ENCODE measurements at regions not wholly inside any gene's neighbourhood (a gene's known extent, or its start where the extent isn't known, plus 50 kb on each side); places are given as distances from the start of the nearest gene placed in this dataset.
A peak's percentile ranks its signal among the peaks of the same experiment; 100 is the strongest.
"Not testable (repeated sequence)": the region's sequence is repeated elsewhere in the genome, so short reads cannot be mapped to it uniquely, and the experiment has no call there.

DNA sequence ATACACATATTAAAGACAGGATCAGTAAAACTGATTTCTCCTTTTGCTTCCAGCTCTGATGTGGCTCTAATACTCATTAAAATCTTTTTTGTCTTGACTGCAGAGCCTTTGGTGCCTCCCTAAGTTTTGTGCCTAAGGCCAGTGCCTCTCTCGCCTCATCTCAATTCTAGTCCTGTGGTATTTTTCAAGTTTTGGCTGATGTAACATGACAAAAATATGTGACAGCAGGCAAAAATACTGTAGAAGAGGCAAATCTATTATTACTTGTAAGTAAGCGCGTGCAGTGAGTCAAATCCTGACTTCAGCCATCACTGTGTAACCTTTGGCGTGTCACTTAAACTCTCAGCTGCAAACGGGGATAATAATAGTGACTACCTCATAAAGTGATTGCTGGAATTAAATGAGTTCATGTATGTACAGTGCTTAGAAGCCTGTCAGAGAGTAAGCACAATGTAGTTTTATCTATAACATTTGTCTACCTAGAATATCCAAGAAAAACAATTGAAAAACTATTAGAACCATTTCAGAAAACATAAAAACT, 74.0 kb downstream of the MAB21L3 start:
- DNase-seq (ENCODE audit: extremely low spot score, insufficient read length, low read depth), result no peak
- no peak for FAIRE-seq

DNA sequence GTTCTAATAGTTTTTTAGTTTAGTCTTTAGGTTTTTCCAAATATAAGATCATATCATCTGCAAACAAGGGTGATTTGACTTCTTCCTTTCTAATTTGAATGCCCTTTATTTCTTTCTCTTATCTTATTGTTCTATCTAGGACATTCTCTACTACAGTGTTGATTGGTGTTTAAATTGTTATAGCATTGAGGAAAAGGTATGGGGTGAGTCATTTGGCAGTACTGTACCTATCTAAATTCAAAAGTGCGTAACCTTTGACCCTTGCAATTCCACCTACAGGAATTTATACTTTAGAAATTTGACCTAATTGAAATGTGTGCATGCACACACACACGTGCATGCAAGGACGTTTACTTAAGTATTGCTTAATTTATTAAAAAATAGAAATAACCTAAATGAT, 78.3 kb downstream of the MAB21L3 start:
- no peak for FAIRE-seq
- no peak for DNase-seq (ENCODE audit: extremely low spot score, insufficient read length, low read depth)

DNA sequence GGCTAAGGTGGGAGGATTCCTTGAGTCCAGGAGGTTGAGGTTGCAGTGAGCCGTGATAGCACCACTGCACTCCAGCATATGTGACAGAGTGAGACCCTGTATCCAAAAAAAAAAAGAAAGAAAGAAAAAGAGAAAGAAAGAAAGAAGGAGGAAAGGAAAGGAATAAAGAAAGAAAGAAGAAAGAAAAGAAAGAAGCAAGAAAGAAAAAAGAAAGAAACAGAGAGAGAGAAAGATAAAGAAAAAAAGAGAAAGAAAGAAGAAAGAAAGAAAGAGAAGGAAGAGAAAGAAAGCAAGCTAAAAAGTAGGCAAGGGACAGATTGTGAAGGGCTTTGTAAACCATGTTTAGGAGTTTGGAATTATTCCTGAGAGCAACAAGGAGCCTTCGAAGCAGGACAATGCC, 80.1 kb downstream of the MAB21L3 start:
- DNase-seq (ENCODE audit: extremely low spot score, insufficient read length, low read depth) (no peak), FAIRE-seq (no peak)

DNA sequence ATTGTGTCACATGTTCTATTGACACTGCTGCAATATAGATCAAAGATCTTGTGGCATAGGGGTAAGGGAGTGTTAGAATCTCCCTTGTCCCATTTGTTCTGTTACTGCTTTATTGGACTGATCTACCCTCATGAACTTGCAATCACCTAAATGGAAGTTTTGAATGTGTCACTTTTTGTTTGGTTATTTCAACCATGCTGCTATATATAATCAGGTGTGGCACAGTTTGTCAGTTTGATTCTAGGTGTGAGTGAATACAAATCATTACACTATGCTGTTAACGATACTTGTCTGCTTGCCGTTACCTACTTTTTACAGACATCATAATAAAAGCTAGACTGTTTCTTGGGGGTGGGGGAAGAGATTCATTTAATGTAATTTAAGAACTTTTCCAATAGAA, 82.6 kb downstream of the MAB21L3 start:
- no peak for DNase-seq (ENCODE audit: extremely low spot score, insufficient read length, low read depth)
- no peak for FAIRE-seq

DNA sequence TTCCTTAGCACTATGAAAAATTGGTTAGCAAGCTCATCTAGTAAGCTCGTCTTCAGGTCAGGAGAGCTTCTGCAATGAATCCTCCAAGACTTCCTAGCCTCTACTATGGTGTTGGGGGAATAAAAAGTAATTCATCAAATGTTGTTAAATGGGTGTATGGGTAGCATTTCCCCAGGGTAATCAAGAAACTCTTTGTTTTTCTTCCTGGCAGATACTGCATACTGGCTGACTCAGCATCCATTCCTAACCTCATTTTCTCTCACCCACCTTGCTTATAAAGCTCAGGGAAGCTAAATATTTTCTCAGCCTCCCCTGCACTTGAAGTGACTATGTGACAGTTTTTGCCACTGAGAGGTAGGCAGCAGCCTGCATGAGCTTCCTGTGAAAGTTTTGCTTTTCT, 83.4 kb downstream of the MAB21L3 start:
- DNase-seq (ENCODE audit: extremely low spot score, insufficient read length, low read depth) (no peak), FAIRE-seq (no peak)

DNA sequence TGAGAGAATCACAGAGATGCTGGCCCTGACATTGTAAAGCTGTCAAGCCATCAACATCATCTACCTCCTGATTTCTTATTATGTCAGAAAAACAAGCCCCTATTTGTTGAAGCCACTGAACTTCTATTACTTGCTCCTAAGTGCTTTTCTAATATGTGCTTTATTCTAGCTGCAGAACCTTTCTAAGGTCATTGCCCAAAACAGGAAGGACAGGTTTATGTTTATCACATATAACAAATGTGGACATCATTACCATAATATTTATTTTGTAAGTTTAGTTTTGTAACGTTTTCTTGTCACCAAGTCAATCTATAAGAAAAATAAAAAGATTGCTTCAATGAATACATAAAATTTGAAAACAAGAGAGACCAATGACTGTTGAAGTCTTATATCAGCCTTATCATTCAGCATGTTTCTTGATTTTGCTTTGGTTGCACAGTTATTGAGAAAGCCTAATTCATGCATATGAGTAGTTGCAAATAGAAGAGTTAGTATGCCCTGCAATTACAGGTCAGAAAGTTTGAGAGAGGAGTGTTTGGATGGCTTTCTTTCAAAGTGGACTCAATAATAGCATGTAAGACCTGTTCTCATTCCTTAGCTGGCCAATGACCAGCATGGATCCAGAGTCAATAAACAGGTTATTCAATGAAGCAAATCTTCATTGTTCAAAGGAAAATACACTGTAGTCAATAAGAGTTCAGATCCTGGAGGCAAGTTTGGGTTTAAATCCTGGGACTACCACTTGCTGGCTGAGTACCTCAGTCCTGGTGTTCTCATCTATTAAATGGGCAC, 84.1 kb downstream of the MAB21L3 start:
- FAIRE-seq, result no peak
- DNase-seq (ENCODE audit: extremely low spot score, insufficient read length, low read depth), result no peak

DNA sequence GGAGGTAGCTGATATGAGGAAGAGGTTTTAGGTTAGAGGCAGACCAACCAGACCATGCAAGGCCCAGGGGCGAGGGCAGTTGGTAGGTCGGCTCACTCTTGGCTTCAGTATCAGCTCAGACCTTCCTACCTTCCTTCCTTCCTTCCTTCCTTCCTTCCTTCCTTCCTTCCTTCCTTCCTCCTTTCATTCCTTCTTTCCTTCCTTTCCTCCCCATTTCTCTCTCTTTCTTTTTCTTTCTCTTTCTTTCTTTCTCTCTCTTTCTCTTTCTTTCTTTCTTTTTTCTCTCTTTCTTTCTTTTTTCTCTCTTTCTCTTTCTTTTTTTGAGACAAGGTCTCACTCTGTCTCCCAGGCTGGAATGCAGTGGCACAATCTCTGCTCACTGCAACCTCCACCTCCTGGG, 89.1 kb downstream of the MAB21L3 start:
- not testable (repeated sequence) for DNase-seq (ENCODE audit: extremely low spot score, insufficient read length, low read depth); FAIRE-seq

DNA sequence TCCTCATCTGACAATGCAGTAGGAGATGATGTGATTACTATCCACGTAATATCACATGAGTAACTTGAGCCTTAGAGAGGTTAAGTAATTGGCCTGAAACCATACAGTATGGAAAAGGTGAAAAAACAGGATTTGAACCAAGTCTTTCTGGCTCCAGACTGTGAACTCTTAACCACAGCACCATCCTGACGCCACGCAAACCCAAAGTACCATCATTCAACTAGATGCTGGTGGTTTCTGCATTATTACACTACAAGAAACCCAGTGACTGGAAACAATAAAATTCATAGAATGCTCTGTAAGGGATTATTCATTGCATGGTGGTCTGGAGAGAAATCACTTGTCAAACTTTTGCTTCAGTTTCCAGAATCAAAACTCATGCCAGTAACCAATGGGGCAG, 90.7 kb downstream of the MAB21L3 start:
- DNase-seq (ENCODE audit: extremely low spot score, insufficient read length, low read depth) (no peak), FAIRE-seq (no peak)

DNA sequence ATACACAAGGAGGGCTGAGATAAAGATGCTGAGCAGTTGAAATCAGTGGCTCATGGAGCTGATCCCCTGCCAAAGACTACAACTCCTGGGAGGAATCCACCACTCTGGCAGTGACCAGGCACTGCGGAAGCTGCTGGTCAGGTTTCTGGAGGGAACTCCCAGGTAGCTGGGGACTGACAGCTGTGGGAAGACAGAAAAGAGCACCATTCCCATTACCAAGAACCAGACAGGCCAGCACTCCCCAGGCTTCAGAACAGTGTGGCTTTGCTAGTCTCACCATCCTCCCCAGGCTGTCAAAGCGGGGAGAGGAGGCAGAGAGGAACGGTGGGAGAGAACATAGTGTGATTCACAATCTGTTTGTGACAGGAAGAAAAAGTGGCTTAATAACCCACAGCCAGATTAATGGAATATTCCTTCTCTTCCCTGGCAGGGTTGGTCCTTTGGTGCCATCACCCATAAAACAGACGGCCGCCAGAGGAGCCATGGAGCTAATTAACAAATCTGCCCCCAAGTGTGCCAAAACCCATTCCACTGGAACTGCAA, 92.1 kb downstream of the MAB21L3 start:
- DNase-seq (ENCODE audit: extremely low spot score, insufficient read length, low read depth) (no peak), FAIRE-seq (no peak)

DNA sequence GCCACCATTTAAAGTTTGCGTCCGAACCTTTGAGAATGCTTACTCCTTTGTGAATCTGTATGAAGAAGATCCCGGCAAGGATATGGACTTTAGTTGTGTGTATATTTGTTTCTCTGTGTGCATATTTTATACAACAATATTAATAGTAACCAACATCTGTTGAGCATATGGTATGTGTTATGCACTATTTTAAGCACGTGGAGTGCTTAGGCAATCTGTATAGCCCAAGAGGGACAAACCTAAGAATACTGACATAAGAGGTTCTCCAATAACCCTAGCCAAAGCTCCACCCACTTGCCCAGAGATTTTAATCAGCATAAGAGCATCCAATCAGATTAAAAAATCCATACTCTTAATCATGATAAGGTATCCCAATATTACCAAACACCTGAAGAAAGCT, 92.7 kb downstream of the MAB21L3 start:
- DNase-seq (ENCODE audit: extremely low spot score, insufficient read length, low read depth) (no peak), FAIRE-seq (no peak)

DNA sequence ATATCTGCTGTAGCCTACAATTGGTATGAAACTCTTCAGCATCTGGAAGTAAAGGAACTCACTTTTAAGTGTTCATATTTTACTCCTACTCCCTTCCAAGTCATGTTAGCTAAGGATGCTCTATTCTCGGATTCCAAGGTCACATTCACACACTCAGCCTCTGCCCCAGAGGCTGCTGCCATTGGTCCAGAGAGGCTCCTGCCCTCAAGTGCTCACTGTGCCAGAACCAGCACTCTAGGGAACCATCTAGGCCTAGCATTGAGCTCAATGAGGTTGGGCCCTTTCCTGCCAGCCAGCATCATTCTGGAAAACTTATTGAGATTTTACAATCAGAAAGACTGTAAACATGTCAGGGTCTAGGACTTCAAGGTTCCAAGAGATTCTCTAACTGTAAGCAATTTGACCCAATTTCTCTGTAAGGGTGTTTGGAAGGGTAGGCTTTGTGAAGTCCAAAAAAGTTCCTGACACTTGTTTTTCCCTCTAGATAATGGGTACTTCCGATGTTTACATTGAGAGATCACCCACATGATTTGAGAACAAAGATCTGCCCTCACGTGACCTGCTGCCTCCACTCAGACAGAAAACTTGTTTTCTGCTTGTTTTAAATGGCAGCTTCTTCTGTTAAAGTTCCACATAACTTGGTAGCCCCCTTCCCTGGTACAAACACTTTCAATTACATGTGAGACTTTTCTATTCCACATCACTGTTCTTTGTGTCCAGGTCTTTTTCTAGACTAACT, 94.9 kb downstream of the MAB21L3 start:
- no peak for FAIRE-seq
- DNase-seq (ENCODE audit: extremely low spot score, insufficient read length, low read depth), result no peak

DNA sequence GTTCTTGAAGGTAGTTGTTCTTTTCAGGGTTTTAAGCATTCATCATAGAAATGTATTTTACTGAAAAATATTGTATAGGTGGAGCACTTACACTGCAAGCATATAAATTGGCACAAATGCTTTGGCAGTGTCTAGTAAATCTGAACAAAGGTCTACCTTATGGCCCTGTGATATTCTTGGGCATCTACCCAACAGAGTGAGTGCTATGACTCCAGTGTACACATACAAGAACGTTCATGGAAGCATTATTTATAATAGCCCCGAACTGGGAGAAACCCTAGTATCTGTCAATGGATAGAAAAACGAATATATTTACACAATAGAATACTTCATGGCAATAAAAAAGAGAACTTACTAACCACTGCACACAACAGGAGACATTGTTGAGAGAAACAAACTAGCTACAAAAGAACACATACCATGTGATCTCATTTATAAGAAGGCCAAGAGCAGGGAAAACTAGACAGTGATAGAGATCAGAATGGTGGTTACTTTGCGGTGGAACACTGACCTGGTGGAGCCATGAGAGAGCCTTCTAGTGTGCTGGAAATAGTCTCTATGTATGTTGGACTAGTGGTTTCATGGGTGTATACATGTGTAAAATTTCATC, 96.0 kb downstream of the MAB21L3 start:
- DNase-seq (ENCODE audit: extremely low spot score, insufficient read length, low read depth) (no peak), FAIRE-seq (no peak)

DNA sequence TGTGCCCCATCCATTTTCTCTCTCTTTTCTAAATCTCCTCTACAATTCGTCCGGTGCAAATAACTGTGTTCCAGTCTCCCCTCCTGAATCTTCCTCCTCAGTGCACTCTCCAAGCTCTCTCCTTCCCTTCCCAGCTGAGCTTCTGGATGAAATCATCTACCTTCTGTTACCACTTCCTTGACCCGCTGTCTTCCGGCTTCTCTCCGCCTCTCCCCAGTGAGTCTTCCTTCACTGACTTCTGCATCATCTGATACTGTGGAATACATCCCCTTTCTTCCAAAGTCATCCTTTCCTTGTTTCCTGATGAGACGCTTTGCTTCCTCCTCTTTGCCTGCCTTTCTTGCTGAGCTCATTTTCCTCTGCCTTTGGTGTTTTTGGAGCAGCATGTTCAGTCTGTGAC, 96.9 kb downstream of the MAB21L3 start:
- DNase-seq (ENCODE audit: extremely low spot score, insufficient read length, low read depth) (no peak), FAIRE-seq (no peak)

DNA sequence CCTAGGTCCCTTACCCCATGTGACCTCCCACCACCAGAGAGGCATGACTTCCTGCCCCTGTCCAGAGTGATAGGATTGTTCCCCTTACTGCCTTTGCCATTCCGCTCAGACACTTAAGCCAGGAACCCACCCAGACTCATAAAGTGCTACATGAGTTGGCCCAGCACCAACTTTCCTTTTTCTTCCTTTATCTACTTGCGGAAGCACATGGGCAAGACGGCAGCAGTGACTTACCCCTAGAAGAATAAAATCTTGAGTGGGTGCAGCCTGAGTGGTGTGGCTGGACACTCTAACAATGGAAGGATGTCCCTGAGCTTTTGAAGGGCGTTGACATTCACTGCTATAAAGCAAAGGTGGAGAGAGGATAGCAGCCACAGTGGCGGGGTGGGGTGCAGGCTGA, 100.1 kb downstream of the MAB21L3 start:
- FAIRE-seq (no peak), DNase-seq (ENCODE audit: extremely low spot score, insufficient read length, low read depth) (no peak)

DNA sequence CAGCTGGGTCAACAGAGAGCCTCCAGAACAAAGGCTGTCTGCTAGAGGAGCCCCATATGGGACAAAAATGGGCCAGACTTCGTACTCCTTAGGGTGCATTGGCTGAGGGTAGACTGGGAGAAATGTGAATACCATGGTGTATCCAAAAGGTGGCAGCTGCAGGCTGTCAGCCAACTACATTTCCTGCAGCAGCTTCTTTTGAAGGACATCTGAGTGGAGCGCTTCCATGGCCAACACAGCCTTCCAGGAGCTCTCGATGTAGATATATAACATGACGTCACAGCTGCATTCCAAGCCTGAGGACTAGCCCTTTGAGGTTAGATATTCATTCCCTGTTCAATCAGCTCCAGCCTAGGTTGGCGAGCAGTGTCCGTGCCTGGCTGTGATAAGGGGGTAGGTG, 107.7 kb downstream of the MAB21L3 start:
- no peak for DNase-seq (ENCODE audit: extremely low spot score, insufficient read length, low read depth)

DNA sequence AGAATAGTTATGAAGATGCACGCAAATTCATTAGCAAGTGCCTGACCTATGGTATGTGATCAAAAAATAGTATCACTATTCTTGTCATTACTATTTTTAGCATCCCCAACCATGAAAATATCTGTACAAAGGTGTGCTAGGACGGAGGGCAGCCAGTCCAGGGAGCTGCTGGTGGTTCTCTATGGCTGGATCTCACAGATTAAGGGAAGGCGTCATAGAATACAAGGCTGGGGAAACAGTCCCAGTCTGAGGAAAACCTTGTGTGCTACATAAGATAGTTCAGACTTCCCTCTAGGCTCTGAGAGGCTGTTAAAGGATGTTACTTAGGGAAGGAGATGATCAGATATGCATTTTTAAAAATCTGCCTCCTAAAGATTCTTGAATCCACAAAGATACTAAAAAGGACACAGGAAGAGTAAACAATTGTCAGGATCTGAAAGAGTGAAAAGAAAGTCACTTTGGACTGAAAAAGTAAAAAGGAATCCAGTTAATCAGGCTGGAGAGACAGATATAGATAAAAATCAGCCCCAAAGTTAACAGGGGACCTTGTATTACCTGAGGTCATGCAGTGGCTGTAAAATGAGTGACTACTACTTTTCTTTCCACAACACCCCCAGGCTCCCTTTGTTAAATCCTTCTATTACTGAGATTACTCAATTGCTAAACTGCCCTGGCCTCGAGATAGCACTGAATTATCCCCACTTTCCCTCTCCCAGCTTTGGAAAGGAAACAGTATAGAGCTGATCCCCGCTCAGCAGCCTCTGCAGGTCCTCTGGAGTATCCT, 108.6 kb downstream of the MAB21L3 start:
- DNase-seq (ENCODE audit: extremely low spot score, insufficient read length, low read depth) (no peak), FAIRE-seq (no peak)

More for the DNA sequence above, 107.7 kb downstream of the MAB21L3 start:
- no peak for FAIRE-seq

DNA sequence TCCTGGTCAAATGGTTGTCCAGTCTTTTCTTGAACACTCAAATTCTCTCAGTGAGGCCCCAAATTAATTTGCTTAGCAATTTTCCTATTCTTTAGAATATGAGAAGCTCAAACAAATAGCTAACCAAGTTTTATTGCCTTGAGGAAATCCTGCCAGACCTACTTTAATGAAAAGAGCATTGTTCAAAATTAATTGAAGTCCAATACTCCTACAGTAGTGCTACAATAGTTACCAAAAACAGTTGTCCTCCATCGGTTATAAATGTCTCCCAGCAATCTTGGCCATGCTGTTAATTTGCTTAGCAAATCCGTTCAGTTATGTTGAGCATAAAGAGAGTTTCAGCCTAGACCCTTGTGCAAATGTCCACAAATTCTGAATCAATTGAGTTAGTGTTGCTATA, 112.9 kb downstream of the MAB21L3 start:
- DNase-seq (ENCODE audit: extremely low spot score, insufficient read length, low read depth) (no peak), FAIRE-seq (no peak)

DNA sequence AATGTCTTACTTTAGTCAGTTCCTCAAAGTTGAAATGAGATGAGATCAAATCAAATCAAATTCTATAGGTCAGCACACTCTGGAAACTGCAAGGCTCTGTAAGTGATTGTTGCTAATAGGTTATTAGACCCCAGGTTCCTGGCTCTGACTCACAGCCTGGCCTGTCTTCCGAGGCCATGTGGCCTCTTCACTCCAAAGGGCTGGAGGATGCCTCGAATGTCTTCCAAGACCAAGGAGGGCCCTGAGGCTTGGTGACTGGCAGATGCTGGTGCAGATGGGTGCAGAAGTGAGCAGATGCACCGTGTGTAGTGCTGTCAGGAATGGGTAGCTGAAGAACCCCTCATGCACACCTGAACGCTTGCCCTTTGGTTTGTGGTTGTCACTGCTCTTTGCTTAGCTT, 113.4 kb downstream of the MAB21L3 start:
- FAIRE-seq (no peak), DNase-seq (ENCODE audit: extremely low spot score, insufficient read length, low read depth) (no peak)

DNA sequence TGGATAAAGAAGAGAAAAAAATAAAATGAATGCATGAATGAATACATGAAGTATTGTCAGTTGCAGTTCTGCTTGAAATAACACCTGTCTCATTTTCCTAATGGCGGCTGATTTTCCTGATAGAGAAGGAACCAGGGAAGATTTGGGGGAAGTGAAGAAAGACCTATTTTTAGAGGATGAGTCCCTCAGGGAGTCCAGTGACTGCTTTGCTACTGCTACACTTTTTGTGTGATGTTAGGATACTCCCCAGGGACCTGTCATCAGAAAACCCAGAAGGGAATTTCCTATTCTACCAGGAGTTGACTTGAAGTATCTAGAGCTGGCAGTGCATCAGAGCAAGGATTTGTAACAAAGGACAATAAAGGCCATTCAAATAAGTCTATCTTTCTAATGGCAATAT, 114.8 kb downstream of the MAB21L3 start:
- no peak for DNase-seq (ENCODE audit: extremely low spot score, insufficient read length, low read depth)
- FAIRE-seq, result peak; percentile 52

DNA sequence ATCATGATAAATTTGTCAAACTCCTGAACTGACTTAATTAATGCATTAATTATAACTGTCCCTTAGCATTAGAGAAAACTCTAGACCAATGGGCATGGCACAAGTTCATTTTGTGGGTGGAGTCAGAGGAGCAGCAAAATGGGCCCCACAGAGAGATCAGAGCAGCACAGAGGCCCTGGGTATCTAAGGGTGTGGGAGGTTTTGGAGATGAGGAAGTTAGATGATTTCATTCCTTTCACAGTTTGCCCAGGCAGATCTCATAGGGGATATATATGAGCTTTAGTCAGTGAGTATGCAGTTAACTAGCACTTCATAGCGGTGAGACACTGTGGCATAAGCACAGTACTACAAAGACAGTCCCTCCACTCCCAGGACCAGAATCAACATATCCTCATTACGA, 117.3 kb downstream of the MAB21L3 start:
- DNase-seq (ENCODE audit: extremely low spot score, insufficient read length, low read depth) (no peak), FAIRE-seq (no peak)
